ENCODE measurements at regions not wholly inside any gene's neighbourhood (a gene's known extent, or its start where the extent isn't known, plus 50 kb on each side); places are given as distances from the start of the nearest gene placed in this dataset.

DNA sequence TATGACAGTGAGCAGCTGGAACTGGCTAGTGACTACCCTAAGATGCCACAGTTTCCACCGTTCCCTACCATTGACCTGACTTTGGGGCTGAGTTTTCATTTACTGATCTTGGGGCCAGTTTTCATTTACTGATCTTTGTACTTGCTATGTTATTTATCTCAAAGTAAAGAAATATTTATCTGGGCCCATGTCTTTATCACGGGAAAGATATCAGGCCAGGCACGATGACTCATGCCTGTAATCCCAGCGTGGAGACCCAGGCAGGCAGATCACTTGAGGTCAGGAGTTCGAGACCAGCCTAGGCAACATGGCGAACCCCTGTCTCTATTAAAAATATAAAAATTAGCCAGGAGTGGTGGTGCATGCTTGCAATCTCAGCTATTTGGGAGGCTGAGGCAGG is 83.5 kb downstream of the EOMES start:
- TF ChIP-seq ZNF644 (tag; IDR thresholded peaks at IDR 0.05; ENCODE audit: low read depth), result no peak
- TF ChIP-seq ZNF354B (CRISPR knock-in tag; IDR thresholded peaks at IDR 0.05), result no peak
- no peak for TF ChIP-seq CHD2 (IDR thresholded peaks at IDR 0.05; ENCODE audit: low read depth, low read length)
- TF ChIP-seq CTCF (IDR thresholded peaks at IDR 0.05 in 2 of 3, conservative IDR thresholded peaks at IDR 0.05 in 1 of 3; ENCODE audit: insufficient read depth in 2 of 3, low read depth in 1 of 3, low read length in 3 of 3), result no peak
- TF ChIP-seq JUN (IDR thresholded peaks at IDR 0.05; ENCODE audit: borderline replicate concordance, low read depth, low read length), result no peak
- TF ChIP-seq JUN (CRISPR knock-in tag; IDR thresholded peaks at IDR 0.05; ENCODE audit: borderline replicate concordance), result no peak
- TF ChIP-seq, protein P1, sequence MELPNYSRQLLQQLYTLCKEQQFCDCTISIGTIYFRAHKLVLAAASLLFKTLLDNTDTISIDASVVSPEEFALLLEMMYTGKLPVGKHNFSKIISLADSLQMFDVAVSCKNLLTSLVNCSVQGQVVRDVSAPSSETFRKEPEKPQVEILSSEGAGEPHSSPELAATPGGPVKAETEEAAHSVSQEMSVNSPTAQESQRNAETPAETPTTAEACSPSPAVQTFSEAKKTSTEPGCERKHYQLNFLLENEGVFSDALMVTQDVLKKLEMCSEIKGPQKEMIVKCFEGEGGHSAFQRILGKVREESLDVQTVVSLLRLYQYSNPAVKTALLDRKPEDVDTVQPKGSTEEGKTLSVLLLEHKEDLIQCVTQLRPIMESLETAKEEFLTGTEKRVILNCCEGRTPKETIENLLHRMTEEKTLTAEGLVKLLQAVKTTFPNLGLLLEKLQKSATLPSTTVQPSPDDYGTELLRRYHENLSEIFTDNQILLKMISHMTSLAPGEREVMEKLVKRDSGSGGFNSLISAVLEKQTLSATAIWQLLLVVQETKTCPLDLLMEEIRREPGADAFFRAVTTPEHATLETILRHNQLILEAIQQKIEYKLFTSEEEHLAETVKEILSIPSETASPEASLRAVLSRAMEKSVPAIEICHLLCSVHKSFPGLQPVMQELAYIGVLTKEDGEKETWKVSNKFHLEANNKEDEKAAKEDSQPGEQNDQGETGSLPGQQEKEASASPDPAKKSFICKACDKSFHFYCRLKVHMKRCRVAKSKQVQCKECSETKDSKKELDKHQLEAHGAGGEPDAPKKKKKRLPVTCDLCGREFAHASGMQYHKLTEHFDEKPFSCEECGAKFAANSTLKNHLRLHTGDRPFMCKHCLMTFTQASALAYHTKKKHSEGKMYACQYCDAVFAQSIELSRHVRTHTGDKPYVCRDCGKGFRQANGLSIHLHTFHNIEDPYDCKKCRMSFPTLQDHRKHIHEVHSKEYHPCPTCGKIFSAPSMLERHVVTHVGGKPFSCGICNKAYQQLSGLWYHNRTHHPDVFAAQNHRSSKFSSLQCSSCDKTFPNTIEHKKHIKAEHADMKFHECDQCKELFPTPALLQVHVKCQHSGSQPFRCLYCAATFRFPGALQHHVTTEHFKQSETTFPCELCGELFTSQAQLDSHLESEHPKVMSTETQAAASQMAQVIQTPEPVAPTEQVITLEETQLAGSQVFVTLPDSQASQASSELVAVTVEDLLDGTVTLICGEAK (IDR thresholded peaks at IDR 0.05), result no peak
- TF ChIP-seq, protein P1 (CRISPR knock-in tag; IDR thresholded peaks at IDR 0.05), result no peak
- no peak for TF ChIP-seq ETS2 (tag; IDR thresholded peaks at IDR 0.05; ENCODE audit: borderline replicate concordance, poor library complexity, severe bottlenecking)
- no peak for TF ChIP-seq CHD4 (IDR thresholded peaks at IDR 0.05; ENCODE audit: insufficient read depth, insufficient replicate concordance, low read depth, low read length, poor library complexity, severe bottlenecking)
